SHP77 (cell line): ENCODE measurements at regions not wholly inside any gene's neighbourhood (a gene's known extent, or its start where the extent isn't known, plus 50 kb on each side); places are given as distances from the start of the nearest gene placed in this dataset.
"Not testable (repeated sequence)": the region's sequence is repeated elsewhere in the genome, so short reads cannot be mapped to it uniquely, and the experiment has no call there.

Experiments used
- DNase-seq, 2 experiments: peaks; one replicate each; lab custom pipeline; 2025; lab: John Stamatoyannopoulos, UW

- no peak for DNase-seq
Observed at GRCh38 chr10:124180947-124181549, 87.7 kb upstream of the CHST15 start.

GRCh38 chr10:124180044-124180745, 86.8 kb upstream of the CHST15 start:
- no peak for DNase-seq

GRCh38 chr10:124179308-124180043, 86.1 kb upstream of the CHST15 start:
- no peak for DNase-seq

DNA sequence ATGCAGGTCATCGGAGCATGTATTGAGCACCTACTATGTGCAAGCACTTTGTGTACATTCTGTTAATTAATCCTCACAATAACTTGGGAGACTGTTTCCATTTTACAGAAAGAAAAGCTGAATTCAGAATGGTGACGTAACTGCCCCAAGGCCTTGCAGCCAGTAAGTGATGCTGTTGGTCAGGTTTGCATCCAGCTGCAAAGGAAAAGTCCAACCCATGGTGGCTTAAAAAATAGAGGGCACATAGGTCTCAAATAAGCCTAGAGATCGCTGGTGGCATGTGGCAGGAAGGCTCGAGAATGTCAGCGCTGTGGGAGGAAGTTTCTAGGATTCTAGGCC, 83.8 kb upstream of the CHST15 start:
- DNase-seq, result no peak

- no peak for DNase-seq
Observed at GRCh38 chr10:124176349-124177179, 83.2 kb upstream of the CHST15 start.

DNA sequence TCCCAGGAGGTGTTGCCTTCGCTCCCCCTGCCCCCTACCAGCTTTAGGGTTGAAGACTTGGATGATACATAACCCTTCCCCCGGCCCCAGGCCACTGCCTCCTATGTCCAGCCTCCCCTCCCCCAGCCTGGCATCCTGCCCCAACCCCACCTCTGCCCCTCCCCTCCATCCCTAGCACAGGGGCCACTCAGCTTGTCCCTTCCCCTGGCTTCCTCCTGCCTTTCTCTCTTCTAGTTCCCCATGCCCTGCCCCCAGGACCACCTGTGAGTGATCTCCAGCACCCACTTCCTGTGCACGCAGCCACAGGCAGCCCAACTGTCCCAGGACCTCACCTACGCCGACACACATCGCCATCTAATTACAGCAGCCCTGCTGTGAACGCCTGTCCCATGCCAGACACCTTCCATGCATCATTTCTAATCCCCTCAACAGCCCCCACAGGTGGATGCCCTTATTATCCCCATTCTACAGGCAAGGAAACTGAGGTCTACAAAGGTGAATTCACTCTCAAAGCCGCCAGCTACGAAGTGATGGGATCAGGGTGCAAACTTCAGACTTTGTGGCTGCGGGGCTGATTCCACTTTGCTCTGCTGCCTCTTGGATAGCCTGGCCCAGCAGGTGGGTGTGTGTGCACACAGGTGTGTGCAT, 82.4 kb upstream of the CHST15 start:
- no peak for DNase-seq

GRCh38 chr10:124174673-124175645, 81.6 kb upstream of the CHST15 start:
- DNase-seq, result no peak

DNA sequence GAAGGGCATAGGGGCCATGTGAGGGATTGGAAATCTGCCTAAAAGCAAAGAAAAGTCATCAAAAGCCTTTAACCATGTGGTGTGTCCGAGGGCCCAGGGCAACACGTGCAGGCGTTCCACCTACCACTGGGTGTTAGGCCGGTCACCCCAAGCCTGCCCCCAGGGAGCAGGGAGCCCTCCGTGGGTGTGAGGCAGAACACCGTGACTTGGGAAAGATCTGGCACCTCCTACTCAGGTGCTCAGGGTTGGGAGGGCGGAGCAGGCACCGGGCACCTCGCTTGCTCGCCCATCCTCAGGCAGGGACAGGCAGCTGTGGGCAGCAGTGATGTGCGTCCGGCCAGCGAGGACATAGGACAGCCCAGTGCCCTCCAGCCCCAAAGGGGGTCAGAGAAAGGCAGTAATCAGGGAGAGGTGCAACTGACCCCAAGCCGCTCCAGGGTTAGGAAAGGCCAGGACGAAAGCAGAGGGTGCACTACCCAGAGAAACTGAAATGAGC, 80.7 kb upstream of the CHST15 start:
- no peak for DNase-seq

GRCh38 chr10:124173298-124173900, 80.0 kb upstream of the CHST15 start:
- no peak for DNase-seq

DNA sequence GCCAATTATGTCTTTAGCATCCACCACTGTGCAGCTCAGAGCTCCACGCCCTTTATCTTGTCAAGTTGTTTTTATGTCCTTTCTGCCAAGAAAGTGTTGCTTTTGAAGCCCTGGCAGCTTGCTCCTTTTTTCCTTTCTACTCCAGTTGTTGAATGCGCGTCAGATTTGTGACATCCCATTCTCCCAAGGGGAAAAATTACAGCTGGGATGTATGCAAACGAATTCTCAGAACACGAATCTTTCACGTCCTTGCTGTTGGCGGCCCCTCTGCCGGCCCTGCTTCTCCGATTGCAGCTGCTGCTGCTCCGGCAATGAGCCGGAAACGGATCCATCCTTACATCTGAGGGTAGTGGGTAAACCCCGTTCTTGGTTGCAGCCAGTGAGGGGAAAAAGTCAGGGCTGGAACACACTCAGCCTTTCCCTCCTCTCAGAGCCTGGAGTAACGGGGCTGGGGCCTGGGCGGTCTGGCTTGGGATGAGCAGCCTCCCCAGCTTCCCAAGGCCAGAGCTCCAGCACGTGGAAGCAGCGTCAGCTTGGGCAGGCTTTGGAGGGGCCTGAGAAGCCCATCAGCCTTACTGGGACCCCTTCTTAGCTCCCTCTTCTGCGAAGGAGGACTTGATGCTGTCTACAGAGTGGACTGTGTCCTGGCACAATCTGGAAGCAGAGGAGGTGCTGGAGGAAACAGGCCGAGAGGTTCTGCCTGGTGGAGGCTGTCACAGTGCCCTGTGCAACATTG, 79.0 kb upstream of the CHST15 start:
- no peak for DNase-seq

GRCh38 chr10:124171561-124171960, 78.2 kb upstream of the CHST15 start:
- no peak for DNase-seq

DNA sequence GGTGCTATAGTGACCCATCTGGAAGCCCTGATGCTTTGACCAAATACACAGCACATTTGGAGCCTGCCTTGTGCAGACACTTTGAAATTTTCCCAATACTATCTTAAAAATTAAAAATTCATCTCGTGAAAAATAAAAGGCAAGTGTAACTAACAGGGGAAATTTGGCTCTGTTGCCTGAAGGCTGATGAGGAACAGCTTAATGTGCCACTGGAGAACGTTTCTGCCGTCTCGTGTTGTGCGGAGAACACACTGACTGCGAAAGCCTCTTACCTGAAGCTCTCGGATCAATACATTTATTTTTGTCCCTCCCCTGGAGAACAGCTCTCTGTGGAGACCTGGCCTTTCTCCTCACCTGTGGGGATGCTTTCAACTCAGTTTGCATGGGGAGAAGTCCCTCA, 77.2 kb upstream of the CHST15 start:
- DNase-seq, result no peak

- no peak for DNase-seq
Observed at GRCh38 chr10:124168991-124169802, 75.8 kb upstream of the CHST15 start.

GRCh38 chr10:124168581-124168980, 75.2 kb upstream of the CHST15 start:
- no peak for DNase-seq

- not testable (repeated sequence) for DNase-seq
Observed at GRCh38 chr10:124167925-124168324, 74.5 kb upstream of the CHST15 start.

GRCh38 chr10:124166431-124167125, 73.2 kb upstream of the CHST15 start:
- no peak for DNase-seq

GRCh38 chr10:124165827-124166226, 72.4 kb upstream of the CHST15 start:
- DNase-seq, result no peak

DNA sequence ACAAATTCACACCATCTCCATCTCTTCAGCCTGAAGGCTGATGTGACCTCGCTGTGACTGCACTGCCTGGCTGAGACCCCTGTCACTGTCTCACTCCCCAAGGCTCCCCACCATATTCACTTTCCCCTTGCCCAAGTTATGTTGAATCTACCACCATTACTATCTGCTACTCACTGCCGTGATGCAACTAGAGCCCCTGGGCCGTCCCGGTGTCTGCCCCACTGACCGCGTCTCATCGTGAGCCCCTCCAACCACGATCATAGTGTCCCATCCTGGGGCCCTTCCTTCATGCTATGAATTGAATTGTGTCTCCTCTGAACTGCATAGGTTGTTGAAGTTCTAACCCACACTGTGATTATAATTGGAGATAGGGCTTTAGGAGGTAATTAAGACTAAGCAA, 71.9 kb upstream of the CHST15 start:
- DNase-seq, result no peak
